T-helper 2 cell (primary cell): ENCODE measurements at regions not wholly inside any gene's neighbourhood (a gene's known extent, or its start where the extent isn't known, plus 50 kb on each side); places are given as distances from the start of the nearest gene placed in this dataset.

Experiments
- DNase-seq, 5 experiments: peaks; one replicate each; pipeline versions ENCODE4 v3.0.0 to v3.0.0-alpha.2; 2012 to 2022

GRCh38 chr16:54431997-54432896 lies 145.7 kb upstream of the IRX3 start:
- no peak for DNase-seq

- peak in 1 of 5 experiments; percentile 72 for DNase-seq
Observed at GRCh38 chr16:54431041-54431996, 144.7 kb upstream of the IRX3 start.

- DNase-seq = peak in 1 of 5 experiments; percentile 46
Observed at GRCh38 chr16:54430491-54431030, 144.0 kb upstream of the IRX3 start.

- DNase-seq = no peak
Observed at GRCh38 chr16:54429029-54429428, 142.4 kb upstream of the IRX3 start.

GRCh38 chr16:54426553-54426849 lies 139.9 kb upstream of the IRX3 start:
- peak in 1 of 5 experiments; percentile 56 for DNase-seq

- peak in 1 of 5 experiments; percentile 78 for DNase-seq
Observed at GRCh38 chr16:54425681-54426552, 139.3 kb upstream of the IRX3 start.

- DNase-seq = no peak
Observed at GRCh38 chr16:54425068-54425467, 138.5 kb upstream of the IRX3 start.

- DNase-seq = no peak
Observed at GRCh38 chr16:54424043-54424451, 137.5 kb upstream of the IRX3 start.

GRCh38 chr16:54422569-54422978 lies 136.0 kb upstream of the IRX3 start:
- no peak for DNase-seq

- no peak for DNase-seq
Observed at GRCh38 chr16:54422159-54422558, 135.6 kb upstream of the IRX3 start.

- no peak for DNase-seq
Observed at GRCh38 chr16:54421220-54421619, 134.6 kb upstream of the IRX3 start.

GRCh38 chr16:54418903-54419302 lies 132.3 kb upstream of the IRX3 start:
- no peak for DNase-seq

GRCh38 chr16:54417384-54417783 lies 130.8 kb upstream of the IRX3 start:
- no peak for DNase-seq

- no peak for DNase-seq
Observed at GRCh38 chr16:54414671-54415070, 128.1 kb upstream of the IRX3 start.

GRCh38 chr16:54412777-54413455 lies 126.3 kb upstream of the IRX3 start:
- no peak for DNase-seq

- no peak for DNase-seq
Observed at GRCh38 chr16:54412037-54412436, 125.5 kb upstream of the IRX3 start.

- DNase-seq = no peak
Observed at GRCh38 chr16:54411544-54411943, 125.0 kb upstream of the IRX3 start.

- DNase-seq = no peak
Observed at GRCh38 chr16:54409982-54410381, 123.4 kb upstream of the IRX3 start.

- DNase-seq = no peak
Observed at GRCh38 chr16:54407596-54407995, 121.0 kb upstream of the IRX3 start.

- DNase-seq = no peak
Observed at GRCh38 chr16:54405478-54405877, 118.9 kb upstream of the IRX3 start.

GRCh38 chr16:54403580-54403979 lies 117.0 kb upstream of the IRX3 start:
- no peak for DNase-seq

- no peak for DNase-seq
Observed at GRCh38 chr16:54402873-54403272, 116.3 kb upstream of the IRX3 start.
